GM13976 (cell line): ENCODE measurements at regions not wholly inside any gene's neighbourhood (a gene's known extent, or its start where the extent isn't known, plus 50 kb on each side); places are given as distances from the start of the nearest gene placed in this dataset.

Source experiments
- DNase-seq: peaks from one replicate; pipeline ENCODE4 v3.0.0; 2012; ENCODE audit warnings: low spot score
- CTCF ChIP-seq: IDR thresholded peaks from 2 replicates; pipeline ENCODE4 v1.5.1; 2012; ENCODE audit warnings: borderline replicate concordance, mild to moderate bottlenecking; ENCODE audit not compliant: insufficient read depth; ENCODE audit errors: extremely low read depth, missing control alignments, control extremely low read depth
- in situ Hi-C: fragments of 300-500 bp; cut with MboI; formaldehyde crosslinking; loops from one replicate; pipeline ENCODE4 v1.12.0; 2022; ENCODE audit warnings: low sequenced_read_pairs, mixed read lengths, inconsistent platforms; ENCODE audit not compliant: unreplicated experiment

- in situ Hi-C loops: no loop called here
- TF ChIP-seq CTCF: no peak
- DNase-seq: no peak
These were observed 2271.0 kb upstream of the C9orf72 start for GRCh38 chr9:29844251-29844650.

DNA sequence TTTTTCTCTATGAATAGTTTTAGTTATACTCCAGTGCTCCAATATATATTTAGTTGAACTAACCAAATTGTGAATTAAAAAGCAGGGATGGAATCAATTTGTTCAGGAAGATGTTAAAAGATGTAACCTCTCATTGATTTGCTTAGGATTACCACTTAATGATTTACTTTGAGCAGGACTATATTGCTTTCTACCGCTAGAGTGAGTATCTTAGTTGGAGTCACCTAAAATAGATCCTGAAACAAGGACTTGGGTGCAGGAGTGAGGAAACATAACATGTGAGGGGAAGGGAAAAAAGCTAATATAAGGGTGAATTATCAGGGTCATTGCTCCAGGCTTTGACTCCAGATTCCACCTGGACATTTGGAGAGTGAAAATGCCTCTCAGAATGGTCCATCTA lies 2277.4 kb upstream of the C9orf72 start:
- in situ Hi-C loops: no loop called here

GRCh38 chr9:29861803-29862202 lies 2288.5 kb upstream of the C9orf72 start:
- in situ Hi-C loops: no loop called here
- TF ChIP-seq CTCF: no peak
- no peak for DNase-seq

More for the DNA sequence above, 2277.4 kb upstream of the C9orf72 start:
- DNase-seq: no peak
- TF ChIP-seq CTCF: no peak

DNA sequence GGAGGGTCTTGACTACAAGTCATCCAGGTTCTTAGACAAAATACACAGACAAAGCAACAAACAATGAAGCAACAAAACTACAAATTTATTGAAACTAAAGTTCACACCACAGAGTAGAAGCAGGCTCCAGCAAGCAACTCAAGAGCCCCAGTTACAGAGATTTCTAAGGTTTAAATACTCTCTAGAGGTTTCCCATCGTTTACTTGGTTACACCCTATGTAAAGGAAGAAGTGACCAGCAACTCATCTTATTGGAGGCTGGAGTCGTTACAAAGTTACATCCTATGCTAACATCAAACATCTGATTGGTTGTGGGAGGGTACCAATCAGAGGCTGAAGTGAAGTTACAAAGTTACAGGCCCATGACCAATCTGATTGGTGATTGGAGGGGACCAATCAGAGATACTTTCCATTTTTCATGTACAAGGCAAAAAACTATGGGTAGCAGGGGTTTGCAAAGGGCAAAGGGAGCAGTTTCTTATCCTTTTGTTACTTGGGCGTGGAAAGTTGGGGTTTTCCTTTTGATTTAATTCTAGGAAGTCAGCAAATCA lies 2292.6 kb upstream of the C9orf72 start:
- no peak for TF ChIP-seq CTCF
- no peak for DNase-seq
- in situ Hi-C loops: no loop called here

DNA sequence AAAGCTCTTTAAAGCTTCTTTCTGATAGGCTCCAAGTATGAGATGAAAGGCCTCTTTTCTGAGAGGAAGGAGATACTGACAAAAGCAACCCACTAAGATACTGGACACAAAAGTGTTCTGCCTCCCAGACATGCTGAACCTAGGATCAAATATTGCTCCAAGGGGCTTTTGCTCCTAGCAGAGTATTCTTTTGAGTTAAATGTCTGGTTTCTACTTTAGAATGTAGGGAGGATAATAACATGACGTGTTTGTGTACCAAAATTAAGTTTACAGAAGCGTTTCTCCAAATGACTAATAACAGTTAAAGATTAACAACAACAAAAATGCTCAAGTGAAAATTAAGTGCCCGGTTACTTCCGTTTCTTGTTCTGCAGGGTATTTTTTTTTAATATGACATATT lies 2293.3 kb upstream of the C9orf72 start:
- TF ChIP-seq CTCF: no peak
- in situ Hi-C loops: no loop called here
- DNase-seq: no peak

DNA sequence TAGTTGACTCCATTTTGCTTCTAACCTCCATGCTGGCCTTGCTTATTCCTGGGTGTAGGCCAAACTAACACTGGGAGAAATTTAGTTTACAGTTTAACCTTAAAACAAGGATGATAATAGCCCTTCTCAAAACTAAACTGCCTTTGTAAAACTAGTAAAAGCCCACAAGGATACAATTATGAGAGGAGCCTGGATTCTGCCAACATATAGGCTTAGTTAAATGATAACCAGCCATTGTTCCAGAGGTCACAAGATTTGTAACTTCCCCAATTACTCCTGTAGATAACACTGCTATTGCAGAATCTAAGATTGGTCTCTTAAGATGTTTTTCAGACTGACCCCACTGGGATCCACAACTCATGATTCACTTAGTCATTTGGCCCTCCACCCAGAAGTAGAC lies 2300.3 kb upstream of the C9orf72 start:
- TF ChIP-seq CTCF: no peak
- no peak for DNase-seq
- in situ Hi-C loops: no loop called here

DNA sequence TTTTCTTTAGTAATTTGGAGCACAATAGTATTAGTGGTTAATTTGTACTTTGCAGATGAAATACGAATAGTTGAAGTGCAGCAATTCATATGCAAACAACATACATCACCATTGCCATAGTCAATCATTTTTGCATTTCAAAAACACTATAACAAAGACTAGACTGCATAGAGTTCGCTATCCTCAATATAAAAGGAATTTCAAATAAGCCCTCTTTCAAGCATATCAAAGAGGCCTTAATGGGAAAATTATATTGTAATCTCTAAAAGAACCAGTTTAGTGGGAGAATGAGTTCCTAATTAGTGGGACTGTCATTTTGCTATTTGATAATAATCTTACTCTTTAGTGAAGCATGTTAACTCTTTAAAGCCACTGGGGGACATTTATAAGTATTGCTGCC lies 2302.3 kb upstream of the C9orf72 start:
- DNase-seq: no peak
- in situ Hi-C loops: no loop called here
- TF ChIP-seq CTCF: no peak
